Astrocyte (in vitro differentiated cells and primary cell): ENCODE measurements at regions not wholly inside any gene's neighbourhood (a gene's known extent, or its start where the extent isn't known, plus 50 kb on each side); places are given as distances from the start of the nearest gene placed in this dataset.

Experiments
- DNase-seq: peaks from one replicate; pipeline ENCODE4 v3.0.0-alpha.2; 2010; ENCODE audit warnings: low read depth
- FAIRE-seq: peaks from 2 replicates; lab custom pipeline; 2011; peaks lifted over from hg19 to GRCh38; lab: Jason Lieb, UNC
- H2AFZ ChIP-seq: 2 replicates; pipeline ENCODE4 v1.6.0; 2012; ENCODE audit warnings: low read depth, low read length, inconsistent platforms
- H3K27ac ChIP-seq: 2 replicates; pipeline ENCODE4 v1.5.1; 2011; ENCODE audit warnings: low read depth, low read length, inconsistent platforms
- H3K27me3 ChIP-seq: 2 replicates; pipeline ENCODE4 v1.6.0; 2011; ENCODE audit warnings: low read length, inconsistent platforms; ENCODE audit not compliant: insufficient read depth
- H3K36me3 ChIP-seq: 2 replicates; pipeline ENCODE4 v1.5.1; 2011; ENCODE audit warnings: low read length, inconsistent platforms; ENCODE audit not compliant: insufficient read depth
- H3K4me1 ChIP-seq: 2 replicates; pipeline ENCODE4 v1.5.1; 2011; ENCODE audit warnings: low read length, inconsistent platforms; ENCODE audit not compliant: insufficient read depth
- H3K4me2 ChIP-seq: 2 replicates; pipeline ENCODE4 v1.6.0; 2012; ENCODE audit warnings: low read length, inconsistent platforms
- H3K4me3 ChIP-seq: 2 replicates; pipeline ENCODE4 v1.5.1; 2011; ENCODE audit warnings: low read depth, mild to moderate bottlenecking, low read length, inconsistent platforms; ENCODE audit not compliant: insufficient read depth
- H3K79me2 ChIP-seq: 2 replicates; pipeline ENCODE4 v1.6.0; 2012; ENCODE audit warnings: mild to moderate bottlenecking, low read length, inconsistent platforms; ENCODE audit not compliant: insufficient read depth
- H3K9ac ChIP-seq: 2 replicates; pipeline ENCODE4 v1.6.0; 2012; ENCODE audit warnings: mild to moderate bottlenecking, low read length, inconsistent platforms
- H3K9me3 ChIP-seq: 2 replicates; pipeline ENCODE4 v1.5.1; 2012; ENCODE audit warnings: low read depth, mild to moderate bottlenecking, low read length, inconsistent platforms; ENCODE audit not compliant: insufficient read depth
- H4K20me1 ChIP-seq: 2 replicates; pipeline ENCODE4 v1.6.0; 2012; ENCODE audit warnings: low read length, inconsistent platforms; ENCODE audit not compliant: insufficient read depth
- H3K27ac Mint-ChIP-seq: one replicate; pipeline ENCODE4 v1.8.0; 2021; ENCODE audit warnings: mild to moderate bottlenecking, mixed read lengths; ENCODE audit not compliant: unreplicated experiment
- H3K27me3 Mint-ChIP-seq: one replicate; pipeline ENCODE4 v1.8.0; 2021; ENCODE audit warnings: low read depth, mixed read lengths; ENCODE audit not compliant: unreplicated experiment
- H3K36me3 Mint-ChIP-seq: one replicate; pipeline ENCODE4 v1.8.0; 2021; ENCODE audit warnings: low read depth, mixed read lengths; ENCODE audit not compliant: unreplicated experiment
- H3K4me1 Mint-ChIP-seq: one replicate; pipeline ENCODE4 v1.8.0; 2021; ENCODE audit warnings: low read depth, mixed read lengths; ENCODE audit not compliant: unreplicated experiment
- H3K4me3 Mint-ChIP-seq: one replicate; pipeline ENCODE4 v1.8.0; 2021; ENCODE audit warnings: mild to moderate bottlenecking, moderate library complexity, mixed read lengths; ENCODE audit not compliant: unreplicated experiment
- H3K9me3 Mint-ChIP-seq: one replicate; pipeline ENCODE4 v1.8.0; 2021; ENCODE audit warnings: mild to moderate bottlenecking, mixed read lengths; ENCODE audit not compliant: unreplicated experiment
- CTCF ChIP-seq: IDR thresholded peaks from 2 replicates; pipeline ENCODE4 v1.5.1; 2011; ENCODE audit warnings: low read depth, mild to moderate bottlenecking, inconsistent platforms, low read length, moderate library complexity; ENCODE audit not compliant: insufficient read depth
- EZH2 ChIP-seq: IDR thresholded peaks from 2 replicates; pipeline ENCODE4 v1.6.1; 2012; ENCODE audit warnings: mild to moderate bottlenecking, low read length, inconsistent platforms; ENCODE audit not compliant: insufficient read depth

- Histone ChIP-seq H2AFZ (no peak overlapping the region), H3K36me3 (no peaks in the 10 kb centered on the region), H3K27ac (no peak overlapping the region), H3K79me2 (no peaks in the 10 kb centered on the region), H3K4me2 (no peak overlapping the region), H3K9ac (no peak overlapping the region), H3K4me3 (no peak overlapping the region), H3K27me3 (no peaks in the 10 kb centered on the region), H3K4me1 (no peaks in the 10 kb centered on the region), H3K9me3 (no peaks in the 10 kb centered on the region), H4K20me1 (no peaks in the 10 kb centered on the region)
- H3K4me3 Mint-ChIP-seq, result no peak overlapping the region
- TF ChIP-seq CTCF (no peak), EZH2 (no peak)
- H3K9me3 Mint-ChIP-seq, result no peaks in the 10 kb centered on the region
- H3K36me3 Mint-ChIP-seq, result no peaks in the 10 kb centered on the region
- H3K4me1 Mint-ChIP-seq, result no peaks in the 10 kb centered on the region
- DNase-seq, result peak; percentile 35
- FAIRE-seq, result no peak
- H3K27ac Mint-ChIP-seq, result no peak overlapping the region
- H3K27me3 Mint-ChIP-seq, result no peaks in the 10 kb centered on the region
Observed at GRCh38 chrX:138946926-138947325, 235.4 kb upstream of the FGF13 start.

GRCh38 chrX:138945219-138945618 is 233.7 kb upstream of the FGF13 start:
- no peaks in the 10 kb centered on the region for H3K27me3 Mint-ChIP-seq
- TF ChIP-seq CTCF (no peak), EZH2 (no peak)
- H3K36me3 Mint-ChIP-seq, result no peaks in the 10 kb centered on the region
- H3K27ac Mint-ChIP-seq, result no peak overlapping the region
- no peaks in the 10 kb centered on the region for H3K9me3 Mint-ChIP-seq
- H3K4me3 ChIP-seq, result no peak overlapping the region
- H3K27ac ChIP-seq, result no peak overlapping the region
- no peaks in the 10 kb centered on the region for H3K4me1 ChIP-seq
- H3K36me3 ChIP-seq, result no peaks in the 10 kb centered on the region
- no peaks in the 10 kb centered on the region for H3K9me3 ChIP-seq
- no peaks in the 10 kb centered on the region for H3K79me2 ChIP-seq
- H4K20me1 ChIP-seq, result no peaks in the 10 kb centered on the region
- no peak overlapping the region for H3K4me3 Mint-ChIP-seq
- H3K4me2 ChIP-seq, result no peak overlapping the region
- no peak overlapping the region for H2AFZ ChIP-seq
- FAIRE-seq, result peak; percentile 96
- no peak overlapping the region for H3K9ac ChIP-seq
- no peaks in the 10 kb centered on the region for H3K27me3 ChIP-seq
- DNase-seq, result peak; percentile 69
- no peaks in the 10 kb centered on the region for H3K4me1 Mint-ChIP-seq

- Histone ChIP-seq H3K27me3 (no peaks in the 10 kb centered on the region), H3K4me2 (no peak overlapping the region), H4K20me1 (no peaks in the 10 kb centered on the region), H3K4me3 (no peak overlapping the region), H3K79me2 (no peaks in the 10 kb centered on the region), H3K9ac (no peak overlapping the region), H2AFZ (no peak overlapping the region), H3K27ac (no peak overlapping the region), H3K9me3 (no peaks in the 10 kb centered on the region), H3K36me3 (no peaks in the 10 kb centered on the region), H3K4me1 (no peaks in the 10 kb centered on the region)
- Mint-ChIP-seq H3K27ac (no peak overlapping the region), H3K4me3 (no peak overlapping the region), H3K36me3 (no peaks in the 10 kb centered on the region), H3K27me3 (no peaks in the 10 kb centered on the region), H3K9me3 (peaks cover 3% of the 10 kb centered on the region), H3K4me1 (no peaks in the 10 kb centered on the region)
- DNase-seq (no peak), FAIRE-seq (no peak)
- TF ChIP-seq EZH2 (no peak), CTCF (no peak)
Observed at GRCh38 chrX:138939038-138939437, 227.5 kb upstream of the FGF13 start.
